MM.1S (cell line): ENCODE measurements at regions not wholly inside any gene's neighbourhood (a gene's known extent, or its start where the extent isn't known, plus 50 kb on each side); places are given as distances from the start of the nearest gene placed in this dataset.

Source experiments
- EZH2 ChIP-seq: fragments of 300-600 bp; sonication (generic); optimal IDR thresholded peaks from 2 replicates; pipeline ENCODE3; 2017; ENCODE audit warnings: low read depth, mild to moderate bottlenecking, antibody characterized with exemption, low read length, mixed read lengths
- EZH2phosphoT487 ChIP-seq: fragments of 300-600 bp; sonication (generic); IDR thresholded peaks from 2 replicates; pipeline ENCODE4 v1.6.1; 2018; ENCODE audit warnings: antibody characterized with exemption, low read length
- TF ChIP-seq, protein P1 (sequence below): fragments of 300-600 bp; sonication (generic); IDR thresholded peaks from 2 replicates; pipeline ENCODE4 v1.5.1; 2016; ENCODE audit warnings: antibody characterized with exemption, low read length, mixed read lengths

DNA sequence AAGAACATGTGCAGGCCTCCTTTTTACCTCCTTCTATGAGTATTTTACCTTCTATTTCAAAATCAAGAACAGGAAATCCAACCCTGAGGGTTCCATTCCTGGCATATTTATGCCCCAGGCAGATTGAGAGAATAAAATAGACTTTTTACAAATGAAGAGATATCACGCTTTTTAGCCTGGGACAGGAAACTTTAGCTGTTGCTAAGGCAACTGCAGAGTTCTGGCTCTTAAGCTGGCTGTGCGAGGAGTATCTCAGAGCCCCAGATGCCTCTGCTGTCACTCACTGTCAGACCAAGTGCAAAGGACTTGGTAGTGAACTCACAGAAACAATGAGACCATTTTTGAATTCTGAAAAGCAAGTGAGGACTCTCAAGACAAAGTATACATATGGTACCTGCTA is 69.5 kb upstream of the HSPB3 start:
- TF ChIP-seq, protein P1, sequence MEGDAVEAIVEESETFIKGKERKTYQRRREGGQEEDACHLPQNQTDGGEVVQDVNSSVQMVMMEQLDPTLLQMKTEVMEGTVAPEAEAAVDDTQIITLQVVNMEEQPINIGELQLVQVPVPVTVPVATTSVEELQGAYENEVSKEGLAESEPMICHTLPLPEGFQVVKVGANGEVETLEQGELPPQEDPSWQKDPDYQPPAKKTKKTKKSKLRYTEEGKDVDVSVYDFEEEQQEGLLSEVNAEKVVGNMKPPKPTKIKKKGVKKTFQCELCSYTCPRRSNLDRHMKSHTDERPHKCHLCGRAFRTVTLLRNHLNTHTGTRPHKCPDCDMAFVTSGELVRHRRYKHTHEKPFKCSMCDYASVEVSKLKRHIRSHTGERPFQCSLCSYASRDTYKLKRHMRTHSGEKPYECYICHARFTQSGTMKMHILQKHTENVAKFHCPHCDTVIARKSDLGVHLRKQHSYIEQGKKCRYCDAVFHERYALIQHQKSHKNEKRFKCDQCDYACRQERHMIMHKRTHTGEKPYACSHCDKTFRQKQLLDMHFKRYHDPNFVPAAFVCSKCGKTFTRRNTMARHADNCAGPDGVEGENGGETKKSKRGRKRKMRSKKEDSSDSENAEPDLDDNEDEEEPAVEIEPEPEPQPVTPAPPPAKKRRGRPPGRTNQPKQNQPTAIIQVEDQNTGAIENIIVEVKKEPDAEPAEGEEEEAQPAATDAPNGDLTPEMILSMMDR: no peak
- TF ChIP-seq EZH2 (no peak), EZH2phosphoT487 (no peak)
